Astrocyte (in vitro differentiated cells and primary cell): ENCODE measurements at regions not wholly inside any gene's neighbourhood (a gene's known extent, or its start where the extent isn't known, plus 50 kb on each side); places are given as distances from the start of the nearest gene placed in this dataset.

Experiments
- DNase-seq: peaks from one replicate; pipeline ENCODE4 v3.0.0-alpha.2; 2010; ENCODE audit warnings: low read depth
- FAIRE-seq: peaks from 2 replicates; lab custom pipeline; 2011; peaks lifted over from hg19 to GRCh38; lab: Jason Lieb, UNC
- H2AFZ ChIP-seq: 2 replicates; pipeline ENCODE4 v1.6.0; 2012; ENCODE audit warnings: low read depth, low read length, inconsistent platforms
- H3K27ac ChIP-seq: 2 replicates; pipeline ENCODE4 v1.5.1; 2011; ENCODE audit warnings: low read depth, low read length, inconsistent platforms
- H3K27me3 ChIP-seq: 2 replicates; pipeline ENCODE4 v1.6.0; 2011; ENCODE audit warnings: low read length, inconsistent platforms; ENCODE audit not compliant: insufficient read depth
- H3K36me3 ChIP-seq: 2 replicates; pipeline ENCODE4 v1.5.1; 2011; ENCODE audit warnings: low read length, inconsistent platforms; ENCODE audit not compliant: insufficient read depth
- H3K4me1 ChIP-seq: 2 replicates; pipeline ENCODE4 v1.5.1; 2011; ENCODE audit warnings: low read length, inconsistent platforms; ENCODE audit not compliant: insufficient read depth
- H3K4me2 ChIP-seq: 2 replicates; pipeline ENCODE4 v1.6.0; 2012; ENCODE audit warnings: low read length, inconsistent platforms
- H3K4me3 ChIP-seq: 2 replicates; pipeline ENCODE4 v1.5.1; 2011; ENCODE audit warnings: low read depth, mild to moderate bottlenecking, low read length, inconsistent platforms; ENCODE audit not compliant: insufficient read depth
- H3K79me2 ChIP-seq: 2 replicates; pipeline ENCODE4 v1.6.0; 2012; ENCODE audit warnings: mild to moderate bottlenecking, low read length, inconsistent platforms; ENCODE audit not compliant: insufficient read depth
- H3K9ac ChIP-seq: 2 replicates; pipeline ENCODE4 v1.6.0; 2012; ENCODE audit warnings: mild to moderate bottlenecking, low read length, inconsistent platforms
- H3K9me3 ChIP-seq: 2 replicates; pipeline ENCODE4 v1.5.1; 2012; ENCODE audit warnings: low read depth, mild to moderate bottlenecking, low read length, inconsistent platforms; ENCODE audit not compliant: insufficient read depth
- H4K20me1 ChIP-seq: 2 replicates; pipeline ENCODE4 v1.6.0; 2012; ENCODE audit warnings: low read length, inconsistent platforms; ENCODE audit not compliant: insufficient read depth
- H3K27ac Mint-ChIP-seq: one replicate; pipeline ENCODE4 v1.8.0; 2021; ENCODE audit warnings: mild to moderate bottlenecking, mixed read lengths; ENCODE audit not compliant: unreplicated experiment
- H3K27me3 Mint-ChIP-seq: one replicate; pipeline ENCODE4 v1.8.0; 2021; ENCODE audit warnings: low read depth, mixed read lengths; ENCODE audit not compliant: unreplicated experiment
- H3K36me3 Mint-ChIP-seq: one replicate; pipeline ENCODE4 v1.8.0; 2021; ENCODE audit warnings: low read depth, mixed read lengths; ENCODE audit not compliant: unreplicated experiment
- H3K4me1 Mint-ChIP-seq: one replicate; pipeline ENCODE4 v1.8.0; 2021; ENCODE audit warnings: low read depth, mixed read lengths; ENCODE audit not compliant: unreplicated experiment
- H3K4me3 Mint-ChIP-seq: one replicate; pipeline ENCODE4 v1.8.0; 2021; ENCODE audit warnings: mild to moderate bottlenecking, moderate library complexity, mixed read lengths; ENCODE audit not compliant: unreplicated experiment
- H3K9me3 Mint-ChIP-seq: one replicate; pipeline ENCODE4 v1.8.0; 2021; ENCODE audit warnings: mild to moderate bottlenecking, mixed read lengths; ENCODE audit not compliant: unreplicated experiment
- CTCF ChIP-seq: IDR thresholded peaks from 2 replicates; pipeline ENCODE4 v1.5.1; 2011; ENCODE audit warnings: low read depth, mild to moderate bottlenecking, inconsistent platforms, low read length, moderate library complexity; ENCODE audit not compliant: insufficient read depth
- EZH2 ChIP-seq: IDR thresholded peaks from 2 replicates; pipeline ENCODE4 v1.6.1; 2012; ENCODE audit warnings: mild to moderate bottlenecking, low read length, inconsistent platforms; ENCODE audit not compliant: insufficient read depth

GRCh38 chr2:3956892-3957291 lies 253.5 kb downstream of the DCDC2C start:
- TF ChIP-seq EZH2 (no peak), CTCF (no peak)
- peaks cover 2% of the 10 kb centered on the region for H3K9me3 Mint-ChIP-seq
- Histone ChIP-seq H3K27me3 (no peaks in the 10 kb centered on the region), H3K36me3 (no peaks in the 10 kb centered on the region), H3K79me2 (no peaks in the 10 kb centered on the region), H3K4me3 (no peak overlapping the region), H3K4me1 (no peaks in the 10 kb centered on the region), H3K9ac (no peak overlapping the region), H2AFZ (no peak overlapping the region), H4K20me1 (no peaks in the 10 kb centered on the region), H3K9me3 (peaks cover 2% of the 10 kb centered on the region), H3K27ac (no peak overlapping the region), H3K4me2 (no peak overlapping the region)
- H3K27me3 Mint-ChIP-seq, result no peaks in the 10 kb centered on the region
- H3K36me3 Mint-ChIP-seq, result no peaks in the 10 kb centered on the region
- H3K4me3 Mint-ChIP-seq, result no peak overlapping the region
- no peak overlapping the region for H3K27ac Mint-ChIP-seq
- H3K4me1 Mint-ChIP-seq, result no peaks in the 10 kb centered on the region
- no peak for DNase-seq
- FAIRE-seq, result no peak

DNA sequence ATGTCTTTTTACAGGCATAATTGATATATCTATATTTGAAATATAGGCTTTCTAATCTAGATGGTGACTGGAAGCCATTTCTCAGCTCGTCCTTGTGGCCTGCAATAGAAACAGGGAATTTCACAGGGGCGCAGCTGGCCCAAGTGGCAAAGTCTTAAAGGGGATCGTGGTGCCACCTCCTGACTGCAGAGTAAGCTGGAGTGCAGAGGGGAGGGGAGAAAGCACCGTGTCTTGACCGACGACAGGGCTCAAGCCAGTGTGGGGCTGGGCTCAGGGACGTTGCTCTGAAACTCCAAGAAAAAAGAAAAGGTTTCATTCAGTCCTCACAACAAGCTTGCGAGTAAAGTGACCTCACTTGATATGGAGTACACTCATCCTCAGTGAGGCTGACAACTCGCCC lies 255.1 kb downstream of the DCDC2C start:
- no peak overlapping the region for H3K27ac ChIP-seq
- no peak for FAIRE-seq
- no peaks in the 10 kb centered on the region for H3K79me2 ChIP-seq
- no peaks in the 10 kb centered on the region for H3K4me1 ChIP-seq
- H3K9me3 Mint-ChIP-seq, result peaks cover 2% of the 10 kb centered on the region
- H3K9ac ChIP-seq, result no peak overlapping the region
- H3K4me1 Mint-ChIP-seq, result no peaks in the 10 kb centered on the region
- no peaks in the 10 kb centered on the region for H3K27me3 Mint-ChIP-seq
- H3K4me2 ChIP-seq, result no peak overlapping the region
- no peaks in the 10 kb centered on the region for H4K20me1 ChIP-seq
- H3K27me3 ChIP-seq, result no peaks in the 10 kb centered on the region
- H2AFZ ChIP-seq, result no peak overlapping the region
- no peaks in the 10 kb centered on the region for H3K9me3 ChIP-seq
- H3K36me3 Mint-ChIP-seq, result no peaks in the 10 kb centered on the region
- H3K36me3 ChIP-seq, result no peaks in the 10 kb centered on the region
- TF ChIP-seq CTCF (no peak), EZH2 (no peak)
- no peak overlapping the region for H3K4me3 Mint-ChIP-seq
- H3K27ac Mint-ChIP-seq, result no peak overlapping the region
- no peak for DNase-seq
- H3K4me3 ChIP-seq, result no peak overlapping the region

GRCh38 chr2:3958969-3959368 lies 255.6 kb downstream of the DCDC2C start:
- Histone ChIP-seq H3K27me3 (no peaks in the 10 kb centered on the region), H3K36me3 (no peaks in the 10 kb centered on the region), H2AFZ (no peak overlapping the region), H3K9me3 (no peaks in the 10 kb centered on the region), H3K4me3 (no peak overlapping the region), H3K9ac (no peak overlapping the region), H3K4me2 (no peak overlapping the region), H3K79me2 (no peaks in the 10 kb centered on the region), H3K27ac (no peak overlapping the region), H3K4me1 (no peaks in the 10 kb centered on the region), H4K20me1 (no peaks in the 10 kb centered on the region)
- TF ChIP-seq CTCF (no peak), EZH2 (no peak)
- Mint-ChIP-seq H3K27me3 (no peaks in the 10 kb centered on the region), H3K27ac (no peak overlapping the region), H3K4me3 (no peak overlapping the region), H3K9me3 (peaks cover 2% of the 10 kb centered on the region), H3K36me3 (no peaks in the 10 kb centered on the region), H3K4me1 (no peaks in the 10 kb centered on the region)
- DNase-seq, result no peak
- FAIRE-seq, result no peak
